GM21528 (cell line): ENCODE measurements at regions not wholly inside any gene's neighbourhood (a gene's known extent, or its start where the extent isn't known, plus 50 kb on each side); places are given as distances from the start of the nearest gene placed in this dataset.
"Not testable (repeated sequence)": the region's sequence is repeated elsewhere in the genome, so short reads cannot be mapped to it uniquely, and the experiment has no call there.

Source experiments
- ATAC-seq: cut with Tn5 transposase; IDR thresholded peaks from one replicate; pipeline ENCODE4 v1.9.1; 2021; ENCODE audit warnings: mild to moderate bottlenecking, moderate library complexity; ENCODE audit not compliant: unreplicated experiment, low FRiP score

DNA sequence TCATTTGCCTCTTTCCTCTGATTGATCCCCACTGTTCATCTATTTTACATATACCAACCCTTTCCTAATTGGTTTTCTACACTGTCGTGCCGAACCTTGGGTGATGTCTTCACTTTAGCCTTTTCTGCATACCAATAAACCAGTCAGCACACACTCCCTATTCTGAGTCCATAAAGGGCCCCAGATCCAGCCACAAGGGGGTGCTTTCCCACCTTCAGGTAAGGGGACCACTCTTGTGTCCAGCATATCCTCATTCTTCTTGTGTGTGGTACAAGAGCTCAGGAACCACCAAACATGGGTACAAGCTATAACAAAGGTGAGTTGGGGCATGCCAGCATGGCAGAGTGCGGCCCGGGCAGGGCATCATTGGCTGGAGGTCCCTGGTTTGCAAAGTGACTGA, 859.8 kb downstream of the FSCB start:
- ATAC-seq = no peak

DNA sequence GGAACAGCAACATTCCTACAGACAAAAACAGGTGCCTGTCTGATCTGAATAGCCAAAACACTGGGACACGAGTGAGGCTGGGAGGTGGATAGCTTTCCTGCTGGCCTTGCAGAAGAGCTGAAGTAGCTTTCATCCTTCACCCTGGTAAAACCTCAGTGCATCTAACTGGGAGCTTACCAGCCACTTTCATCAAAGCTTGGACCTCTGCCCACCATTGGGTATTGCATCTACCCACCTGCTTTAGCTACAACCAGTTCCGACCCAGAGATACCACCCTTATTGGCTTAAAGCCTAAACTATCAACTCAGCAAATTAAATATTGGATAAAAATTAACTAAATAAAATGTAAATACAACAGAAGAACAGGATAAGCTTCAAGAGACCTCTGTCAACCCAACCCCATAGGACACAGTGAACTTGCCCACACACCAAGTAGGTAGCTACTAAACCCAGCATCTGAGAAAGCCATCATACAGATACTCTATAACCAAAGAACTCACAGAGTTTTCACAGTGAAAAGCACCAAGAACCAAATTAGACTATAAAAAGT, 866.3 kb downstream of the FSCB start:
- ATAC-seq = no peak

DNA sequence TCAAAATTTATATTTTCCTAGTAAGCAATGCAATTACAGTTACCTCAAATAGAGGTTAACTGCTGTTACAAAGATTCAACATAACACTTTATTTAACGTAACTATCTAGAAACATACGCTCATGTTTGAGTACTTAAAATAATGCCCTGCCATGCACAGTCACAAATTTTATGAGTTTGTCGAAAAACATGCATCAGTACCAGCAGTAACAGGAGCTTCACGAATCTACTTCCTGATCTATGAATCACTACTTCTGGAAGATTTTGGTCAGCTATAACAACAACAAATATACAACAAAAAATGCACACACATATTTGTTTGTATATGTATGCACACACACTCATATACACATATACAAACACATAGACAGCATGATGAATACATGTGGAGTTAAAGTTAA, 881.8 kb downstream of the FSCB start:
- ATAC-seq = no peak

DNA sequence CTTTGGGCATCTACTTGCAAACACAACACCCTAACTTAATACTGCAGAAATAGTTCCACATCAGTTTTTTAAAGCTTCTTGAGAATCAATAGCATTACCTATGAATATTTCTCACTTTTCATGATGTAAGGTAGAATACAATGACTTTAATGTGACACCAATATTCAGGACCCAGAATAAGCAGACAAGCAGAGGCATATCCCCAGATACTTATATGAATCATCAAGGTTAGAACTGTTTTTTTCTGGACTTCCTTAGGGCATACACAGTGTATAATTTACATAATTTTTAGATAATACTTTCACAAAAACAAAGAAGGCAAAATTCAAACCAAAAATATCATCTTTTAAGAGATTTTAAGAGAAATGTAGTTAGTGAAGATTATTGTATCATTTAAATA, 885.8 kb downstream of the FSCB start:
- no peak for ATAC-seq

DNA sequence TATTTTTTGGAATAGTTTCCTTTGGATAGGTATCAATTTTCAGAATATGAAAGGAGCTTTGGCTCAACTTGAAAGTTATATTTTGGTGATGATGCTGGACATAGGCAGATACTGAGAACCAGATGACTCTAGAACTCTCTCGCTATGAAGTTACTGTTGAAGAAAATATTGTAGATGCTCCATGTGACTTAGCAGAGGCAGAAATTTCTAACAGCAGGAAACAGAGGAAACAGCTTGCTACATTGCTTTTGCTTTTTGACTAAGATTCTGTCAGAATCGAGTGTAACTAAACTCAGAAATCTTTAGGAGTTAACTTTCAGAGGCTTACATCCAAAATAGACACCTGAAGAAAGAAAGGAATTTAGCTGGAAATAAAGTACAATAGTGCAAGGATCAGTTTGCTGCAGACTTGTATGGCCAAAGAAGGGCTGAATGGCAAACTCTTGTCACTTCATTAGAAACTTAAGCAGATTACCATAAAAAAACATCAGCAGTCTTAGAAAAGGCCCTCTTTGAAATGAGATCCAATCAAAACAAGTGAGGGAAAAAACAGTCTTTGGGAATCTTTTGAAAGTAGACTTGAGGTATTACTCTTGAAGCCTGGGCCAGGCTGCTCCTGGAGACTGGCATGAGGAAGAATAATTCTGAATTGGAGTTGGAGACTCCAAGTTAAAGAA, 911.8 kb downstream of the FSCB start:
- no peak for ATAC-seq

DNA sequence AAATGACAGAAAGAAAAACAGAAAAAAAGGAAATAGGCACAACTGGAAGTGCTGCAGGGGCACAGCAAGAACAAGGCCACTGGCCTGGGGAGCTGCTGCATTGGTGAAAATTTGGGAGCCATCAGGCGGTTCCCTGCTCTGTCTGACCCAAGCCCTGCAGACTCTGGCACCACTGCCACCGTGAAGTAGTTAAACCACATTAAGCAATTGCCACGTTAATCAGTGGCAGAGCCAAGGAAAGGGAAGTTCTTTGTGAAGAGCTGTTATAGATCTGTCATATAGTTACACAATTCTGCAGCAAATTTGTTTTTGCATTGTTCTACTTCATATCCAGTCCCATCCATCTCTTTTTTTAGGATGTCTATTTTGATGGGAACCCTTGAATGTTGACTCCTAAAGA, 915.3 kb downstream of the FSCB start:
- no peak for ATAC-seq

DNA sequence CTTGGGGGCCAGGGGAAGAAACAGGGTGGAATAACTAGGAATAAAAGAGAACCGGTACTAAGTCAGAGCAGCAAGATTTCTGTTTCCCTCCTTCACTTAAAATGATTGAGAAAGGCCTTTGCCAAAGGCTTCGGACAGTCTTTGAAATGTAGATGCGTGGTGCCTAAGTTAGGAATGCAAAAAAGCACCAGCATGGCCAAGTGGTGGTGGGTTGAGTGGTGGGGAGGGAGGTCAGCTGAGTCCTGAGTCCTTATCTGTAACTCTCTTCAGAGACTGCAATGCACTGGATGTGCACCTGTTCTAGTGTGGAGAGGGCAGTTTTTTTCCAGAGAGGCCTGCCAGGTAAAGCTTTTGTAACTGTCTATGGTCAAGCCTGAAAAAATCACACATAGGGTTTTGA, 919.9 kb downstream of the FSCB start:
- ATAC-seq = no peak

DNA sequence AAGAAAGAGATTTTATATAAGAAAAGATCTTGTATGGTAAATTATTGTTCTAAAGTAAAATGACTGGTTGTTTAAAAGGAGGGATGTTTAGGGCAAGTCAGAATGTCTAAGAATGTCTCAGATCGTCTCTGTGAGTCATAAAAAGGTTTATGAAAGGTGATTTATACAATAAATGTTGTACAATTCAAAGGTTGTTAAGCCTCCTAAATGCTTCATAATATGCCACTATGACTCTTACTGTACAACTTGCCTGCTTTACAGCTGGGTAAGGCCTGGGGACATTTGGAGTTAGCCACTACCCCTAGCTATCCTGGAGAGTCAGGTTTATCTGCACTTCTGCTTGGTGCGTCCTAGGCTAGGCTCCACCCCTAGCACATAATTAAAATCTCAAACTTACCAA, 927.4 kb downstream of the FSCB start:
- ATAC-seq = no peak

DNA sequence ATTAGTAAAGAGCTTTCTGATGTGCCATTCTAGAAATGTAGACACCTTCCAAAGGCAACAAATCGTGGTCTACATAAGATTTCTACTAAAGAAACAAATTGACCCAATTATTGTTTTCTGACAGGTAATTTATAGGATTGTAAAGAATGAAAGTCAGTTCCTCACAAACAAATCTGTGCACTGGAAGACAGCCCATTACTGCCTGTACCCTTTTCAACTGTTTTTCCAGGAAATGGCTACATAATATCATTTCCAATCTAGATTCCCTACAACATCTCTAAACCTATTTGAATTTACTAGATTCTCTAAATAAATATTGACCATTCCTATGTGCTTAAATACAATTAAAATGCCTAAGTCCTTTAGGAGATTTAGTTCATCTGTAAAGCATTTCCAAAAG, 939.1 kb downstream of the FSCB start:
- no peak for ATAC-seq

DNA sequence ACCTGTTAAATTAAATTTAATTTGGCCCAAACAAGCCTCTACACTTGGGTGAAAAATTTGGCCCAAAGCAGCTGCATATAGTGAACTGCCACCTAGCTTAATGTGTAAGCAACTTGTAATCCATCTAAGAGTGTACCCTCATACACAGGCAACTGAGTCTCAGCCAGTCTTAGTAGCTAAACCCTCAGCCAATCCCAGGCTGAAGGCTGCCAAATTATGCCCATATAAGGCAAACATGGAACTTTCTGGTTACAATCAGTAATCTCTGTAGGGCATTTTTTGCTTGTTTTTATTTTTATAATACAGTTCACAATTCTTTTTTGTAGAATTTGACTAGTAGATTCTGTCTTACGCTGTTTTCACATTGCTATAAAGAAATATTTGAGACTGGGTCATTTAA, 958.7 kb downstream of the FSCB start:
- ATAC-seq = no peak

DNA sequence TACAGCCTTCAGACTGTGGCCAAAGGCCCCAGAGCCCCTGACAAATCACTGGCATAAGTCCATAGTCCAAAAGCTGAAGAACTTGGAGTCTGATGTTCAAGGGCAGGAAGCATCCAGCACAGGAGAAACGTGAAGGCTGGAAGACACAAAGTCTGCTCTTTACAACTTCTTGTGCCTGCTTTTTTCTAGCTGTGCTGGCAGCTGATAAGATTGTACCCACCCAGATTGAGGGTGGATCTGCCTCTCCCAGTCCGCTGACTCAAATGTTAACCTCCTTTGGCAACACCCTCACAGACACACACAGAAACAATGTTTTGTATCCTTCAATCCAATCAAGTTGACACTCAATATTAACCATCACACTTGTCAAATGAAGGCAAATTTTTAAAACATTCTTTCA, 959.5 kb downstream of the FSCB start:
- not testable (repeated sequence) for ATAC-seq

DNA sequence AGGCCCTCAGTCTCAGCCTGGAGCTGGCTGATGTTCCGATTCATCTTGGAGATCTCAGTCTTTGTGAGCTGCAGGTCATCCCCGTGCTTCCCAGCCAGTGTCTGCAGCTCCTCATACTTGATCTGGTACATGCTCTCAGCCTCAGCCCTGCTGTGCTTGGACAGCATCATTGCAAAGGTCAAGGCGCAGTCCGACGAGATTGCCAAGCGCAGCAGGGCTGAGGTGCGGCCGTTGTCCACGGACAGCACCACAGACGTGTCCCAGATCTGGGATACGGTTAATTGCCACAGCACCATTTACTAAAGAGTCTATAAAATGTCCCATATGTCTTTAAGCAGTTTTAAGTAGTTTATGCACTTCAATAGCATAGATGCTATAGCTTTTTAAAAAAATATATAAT, 965.7 kb downstream of the FSCB start:
- no peak for ATAC-seq

DNA sequence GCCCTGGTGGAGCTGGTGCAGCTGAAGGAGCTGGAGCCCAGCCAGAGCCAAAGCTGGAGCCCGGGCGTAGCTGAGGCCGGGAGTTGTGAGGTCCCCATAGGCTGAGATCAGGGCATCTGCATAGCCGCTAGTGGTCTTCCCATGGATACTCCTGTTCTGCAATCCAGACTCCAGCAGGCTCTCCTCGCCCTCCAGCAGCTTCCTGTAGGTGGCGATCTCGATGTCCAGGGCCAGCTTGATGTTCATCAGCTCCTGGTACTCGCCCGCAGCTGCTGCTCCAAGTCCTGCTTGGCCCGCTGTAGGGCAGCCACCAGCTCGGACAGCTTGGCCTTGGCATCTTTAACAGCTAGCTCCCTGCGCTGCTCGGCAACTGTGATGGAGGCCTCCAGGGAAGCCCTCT, 966.1 kb downstream of the FSCB start:
- no peak for ATAC-seq

DNA sequence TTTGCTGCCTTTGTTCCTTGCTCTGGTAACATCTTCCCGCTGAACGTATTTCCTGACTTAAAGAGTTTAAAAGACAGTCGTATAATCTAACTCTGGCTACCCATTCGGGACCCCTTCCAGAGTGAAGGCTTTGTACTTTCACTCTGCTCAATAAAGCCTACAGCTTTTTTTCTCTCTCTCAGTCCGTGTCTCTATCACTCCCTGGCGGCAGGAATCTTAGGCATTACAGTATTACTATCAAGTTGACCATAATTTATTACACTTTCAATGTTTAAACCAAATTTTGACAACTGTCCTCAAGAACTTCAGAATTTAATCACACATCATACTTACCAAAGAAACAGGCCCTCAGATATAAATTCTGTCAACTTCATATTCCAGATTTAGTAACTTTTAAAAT, 967.9 kb downstream of the FSCB start:
- no peak for ATAC-seq

DNA sequence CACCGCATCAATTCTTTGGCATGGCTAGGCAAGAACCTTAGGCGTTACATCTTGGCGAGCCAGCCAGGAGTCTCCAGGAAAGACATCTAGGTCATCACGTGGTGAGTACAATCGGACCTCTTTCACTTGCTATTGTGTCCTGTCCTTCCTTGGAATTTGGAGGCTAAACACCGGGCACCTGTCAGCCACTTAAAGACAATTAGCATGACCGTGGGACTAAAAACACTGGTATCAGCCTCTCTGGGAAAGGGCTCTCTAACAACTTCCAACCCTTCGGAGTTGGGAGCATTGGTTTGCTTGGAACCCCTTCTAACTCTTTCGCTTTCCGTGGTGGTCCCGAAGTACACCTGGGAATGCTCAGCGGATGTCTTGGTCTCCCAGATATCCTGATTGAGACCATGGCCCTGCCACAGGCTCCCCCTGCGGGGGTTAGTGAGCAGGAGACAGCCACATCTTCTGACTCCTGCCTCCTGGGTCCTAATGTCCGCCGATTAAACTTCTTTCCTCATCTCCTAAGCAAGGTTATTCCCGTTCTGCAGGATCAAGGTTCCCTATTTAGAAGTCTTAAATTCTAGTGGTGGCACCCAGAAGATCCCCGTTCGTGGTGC, 971.7 kb downstream of the FSCB start:
- ATAC-seq = no peak

DNA sequence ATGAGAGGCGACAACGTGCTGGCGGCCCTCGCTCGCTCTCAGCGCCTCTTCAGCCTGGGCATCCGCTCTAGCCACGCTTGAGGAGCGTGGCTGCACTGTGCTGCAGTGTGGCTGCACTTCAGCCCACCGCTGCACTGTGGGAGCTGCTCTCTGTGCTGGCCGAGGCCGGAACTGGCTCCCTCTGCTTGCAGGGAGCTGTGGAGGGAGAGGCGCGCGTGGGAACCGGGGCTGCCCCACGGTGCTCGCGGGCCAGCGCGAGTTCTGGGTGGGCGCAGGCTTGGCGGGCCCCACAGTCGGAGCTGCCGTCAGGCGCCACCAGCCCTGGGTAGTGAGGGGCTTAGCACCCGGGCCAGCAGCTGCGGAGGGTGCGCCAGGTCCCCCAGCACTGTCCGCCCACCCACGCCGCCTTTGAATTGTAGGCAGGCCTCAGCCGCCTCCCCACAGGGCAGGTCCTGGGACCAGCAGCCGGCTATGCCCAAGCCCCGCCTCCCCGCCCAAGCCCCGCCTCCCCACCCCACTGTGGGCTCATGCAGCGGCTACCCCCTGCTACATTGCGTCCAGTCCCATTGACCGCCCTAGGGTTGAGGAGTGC, 974.2 kb downstream of the FSCB start:
- no peak for ATAC-seq

DNA sequence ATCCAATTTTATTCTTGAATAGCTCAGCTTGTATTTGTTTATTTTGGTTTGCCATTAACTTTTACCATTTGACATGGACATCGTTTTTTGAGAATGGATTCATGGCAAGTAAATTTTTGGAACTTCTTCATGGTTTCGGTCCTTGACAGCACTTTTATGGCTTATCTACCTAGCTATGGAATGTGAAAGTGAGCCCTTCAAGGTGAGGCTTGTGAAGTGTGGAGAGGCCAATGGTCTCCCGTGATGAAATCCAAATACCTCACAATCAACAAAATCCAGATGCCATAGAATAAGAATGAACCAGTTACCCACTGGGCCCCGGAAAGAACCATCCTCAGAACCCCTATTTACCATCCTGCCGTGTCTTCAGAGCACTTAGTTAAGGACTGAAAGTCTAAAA, 978.8 kb downstream of the FSCB start:
- no peak for ATAC-seq

DNA sequence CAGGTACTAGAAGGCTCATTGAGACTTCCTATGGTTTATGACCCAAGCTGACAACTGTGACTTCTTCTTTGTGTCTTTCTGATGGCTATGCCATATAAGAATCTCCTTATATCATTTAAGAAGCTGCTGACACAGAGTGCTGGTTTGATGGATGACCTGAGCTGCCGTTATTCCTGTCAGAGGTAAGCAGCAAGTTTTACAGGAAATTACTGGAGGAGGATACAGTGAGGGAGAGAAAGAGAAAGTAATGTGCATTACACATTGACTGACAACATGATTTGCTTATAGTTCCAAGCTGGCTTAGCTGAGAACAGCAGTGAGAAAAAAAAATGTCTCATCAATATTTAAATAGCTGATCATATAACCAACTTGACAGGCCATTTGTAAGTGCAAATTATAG, 981.4 kb downstream of the FSCB start:
- ATAC-seq = no peak

DNA sequence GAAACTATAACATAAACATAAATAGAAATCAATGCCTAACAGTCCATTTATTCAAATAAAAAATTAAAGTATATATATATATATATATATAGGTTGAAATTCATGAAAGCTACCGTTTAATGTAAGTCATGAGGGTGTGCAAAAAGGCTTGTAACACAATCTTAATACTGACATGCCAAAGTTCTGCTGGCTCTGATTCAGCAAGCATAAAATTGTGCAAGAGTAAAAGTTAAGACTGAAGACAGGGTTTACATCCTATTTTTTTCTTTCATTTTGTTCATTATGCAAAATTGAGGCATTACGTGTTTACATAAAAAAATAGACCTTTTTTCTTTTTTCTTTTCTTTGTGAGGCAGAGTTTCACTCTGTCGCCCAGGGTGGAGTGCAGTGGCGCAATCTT, 984.2 kb downstream of the FSCB start:
- no peak for ATAC-seq

DNA sequence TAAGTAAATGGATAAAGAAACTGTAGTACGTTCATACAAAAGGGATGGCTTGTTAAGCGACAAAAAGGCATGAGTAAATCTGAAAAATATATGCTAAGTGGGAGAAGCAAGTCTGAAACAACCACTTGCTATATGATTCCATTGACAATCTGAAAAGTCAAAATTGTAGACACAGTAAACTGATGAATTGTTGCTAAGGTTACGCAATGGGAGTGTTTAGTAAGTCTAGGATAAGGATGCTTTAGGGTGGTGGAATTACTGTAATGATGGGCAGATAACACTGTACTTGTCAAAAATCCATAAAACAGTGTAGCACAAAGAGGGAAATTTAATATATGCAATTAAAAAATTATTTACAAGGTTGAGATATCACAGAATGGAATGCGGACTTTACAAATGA, 984.9 kb downstream of the FSCB start:
- no peak for ATAC-seq

DNA sequence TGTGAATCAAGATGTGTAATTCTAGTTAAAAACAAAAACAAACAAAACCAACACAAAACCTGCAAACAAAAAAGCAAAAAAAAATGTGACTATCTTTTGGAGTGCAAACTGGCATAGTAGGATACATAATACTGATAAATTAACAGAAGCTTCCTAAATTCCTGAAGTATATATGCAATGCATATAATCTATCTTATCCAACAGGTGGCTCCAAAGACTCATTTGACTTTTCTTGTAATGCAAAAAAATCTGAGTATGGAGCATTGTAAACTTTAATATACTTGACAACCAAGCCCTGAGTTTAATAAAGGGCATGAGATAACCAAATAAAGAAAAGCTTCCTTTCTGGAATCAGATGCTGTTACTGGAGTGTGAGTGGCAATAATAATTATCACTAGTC, 1003.6 kb downstream of the FSCB start:
- no peak for ATAC-seq

DNA sequence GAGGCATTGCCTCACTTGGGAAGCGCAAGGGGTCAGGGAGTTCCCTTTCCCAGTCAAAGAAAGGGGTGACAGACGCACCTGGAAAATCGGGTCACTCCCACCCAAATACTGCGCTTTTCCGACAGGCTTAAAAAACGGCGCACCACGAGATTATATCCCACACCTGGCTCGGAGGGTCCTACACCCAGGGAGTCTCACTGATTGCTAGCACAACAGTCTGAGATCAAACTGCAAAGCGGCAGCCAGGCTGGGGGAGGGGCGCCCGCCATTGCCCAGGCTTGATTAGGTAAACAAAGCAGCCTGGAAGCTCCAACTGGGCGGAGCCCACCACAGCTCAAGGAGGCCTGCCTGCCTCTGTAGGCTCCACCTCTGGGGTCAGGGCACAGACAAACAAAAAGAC, 1014.7 kb downstream of the FSCB start:
- not testable (repeated sequence) for ATAC-seq
